GM19468 (cell line): ENCODE measurements at regions not wholly inside any gene's neighbourhood (a gene's known extent, or its start where the extent isn't known, plus 50 kb on each side); places are given as distances from the start of the nearest gene placed in this dataset.
"Not testable (repeated sequence)": the region's sequence is repeated elsewhere in the genome, so short reads cannot be mapped to it uniquely, and the experiment has no call there.

Experiments
- ATAC-seq: cut with Tn5 transposase; IDR thresholded peaks from one replicate; pipeline ENCODE4 v1.9.1; 2021; ENCODE audit warnings: mild to moderate bottlenecking, moderate library complexity, moderate number of reproducible peaks; ENCODE audit not compliant: unreplicated experiment; ENCODE audit errors: extremely low read depth

DNA sequence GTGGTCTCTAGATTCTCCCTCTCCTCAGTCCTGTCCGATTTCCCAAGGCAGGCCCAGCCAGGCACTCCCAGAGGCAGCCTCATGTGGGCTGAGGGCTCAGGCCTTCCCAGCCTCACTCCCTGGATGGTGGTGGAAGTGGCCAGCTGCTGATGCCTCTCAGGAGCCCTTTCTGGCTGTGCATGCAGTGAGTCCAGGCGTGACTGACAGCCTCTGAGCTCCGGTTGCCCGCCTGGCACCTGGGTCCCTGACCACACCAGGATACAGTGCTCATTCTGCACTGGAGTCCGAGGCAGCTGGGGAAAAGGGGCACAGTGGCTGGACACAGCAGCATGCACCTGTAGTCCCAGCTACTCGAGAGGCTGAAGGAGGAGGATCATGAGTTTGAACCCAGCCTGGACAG lies 132.6 kb downstream of the CUL2 start:
- no peak for ATAC-seq

GRCh38 chr10:34956756-34957155 lies 133.4 kb downstream of the CUL2 start:
- ATAC-seq: no peak

GRCh38 chr10:34955391-34955790 lies 134.8 kb downstream of the CUL2 start:
- ATAC-seq: no peak

GRCh38 chr10:34954142-34954541 lies 136.0 kb downstream of the CUL2 start:
- no peak for ATAC-seq

GRCh38 chr10:34951263-34951887 lies 136.3 kb upstream of the PARD3 start:
- not testable (repeated sequence) for ATAC-seq

DNA sequence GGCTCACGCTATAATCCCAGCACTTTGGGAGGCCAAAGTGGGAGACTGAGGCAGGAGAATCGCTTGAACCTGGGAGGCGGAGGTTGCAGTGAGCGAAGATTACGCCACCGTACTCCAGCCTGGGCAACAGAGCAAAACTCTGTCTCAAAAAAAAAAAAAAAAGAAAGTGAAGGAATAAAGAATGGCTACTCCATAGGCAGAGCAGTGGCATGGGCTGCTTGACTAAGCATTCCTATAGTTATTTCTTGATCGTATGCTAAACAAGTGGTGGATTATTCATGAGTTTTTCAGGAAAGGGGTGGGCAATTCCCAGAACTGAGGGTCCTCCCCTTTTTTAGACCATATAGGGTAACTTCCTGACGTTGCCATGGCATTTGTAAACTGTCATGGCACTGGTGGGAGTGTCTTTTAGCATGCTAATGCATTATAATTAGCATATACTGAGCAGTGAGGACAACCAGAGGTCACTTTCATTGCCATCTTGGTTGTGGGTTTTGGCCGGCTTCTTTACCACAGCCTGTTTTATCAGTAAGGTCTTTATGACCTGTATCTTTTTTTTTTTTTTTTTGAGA lies 130.9 kb upstream of the PARD3 start:
- ATAC-seq: not testable (repeated sequence)

DNA sequence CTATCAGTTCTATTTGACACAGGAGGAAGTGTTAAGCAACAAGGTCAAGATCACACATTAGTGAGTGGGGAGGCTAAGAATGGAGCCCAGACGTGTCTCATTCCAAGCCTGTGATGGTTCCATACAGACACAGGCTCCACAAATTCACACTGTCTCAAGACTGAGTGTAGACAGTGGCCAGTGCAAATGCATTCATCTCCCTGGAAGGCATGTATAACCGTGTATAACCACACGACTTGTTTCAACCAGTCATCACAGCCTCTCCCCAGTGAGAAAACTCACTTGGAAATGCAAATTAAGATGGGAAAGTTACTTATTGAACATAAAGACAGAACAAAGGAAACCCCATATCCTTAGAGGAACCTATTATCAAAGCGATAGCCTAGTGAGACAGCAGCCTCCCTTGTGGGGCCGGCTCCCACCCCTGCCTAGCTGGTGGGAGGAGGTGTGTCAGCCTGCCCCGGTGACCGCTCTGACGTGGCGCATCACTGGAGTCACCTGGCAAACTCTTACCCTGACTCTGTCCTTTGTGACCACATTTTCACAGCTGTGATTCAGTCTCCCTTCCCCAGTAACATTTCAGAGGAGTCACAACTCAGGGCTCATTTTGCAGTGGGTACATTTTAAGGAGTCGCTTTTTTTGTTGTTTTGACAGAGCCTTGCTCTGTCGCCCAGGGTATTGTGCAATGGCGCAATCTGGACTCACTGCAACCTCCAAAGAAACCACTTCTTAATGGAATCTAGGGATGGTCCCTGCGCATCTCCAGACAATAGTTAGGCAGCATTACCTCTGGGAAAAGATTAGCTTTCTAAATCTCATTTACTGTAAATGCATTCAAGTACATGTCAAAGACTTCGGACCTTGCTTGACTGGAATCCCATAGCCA lies 126.6 kb upstream of the PARD3 start:
- peak; percentile 26 for ATAC-seq

DNA sequence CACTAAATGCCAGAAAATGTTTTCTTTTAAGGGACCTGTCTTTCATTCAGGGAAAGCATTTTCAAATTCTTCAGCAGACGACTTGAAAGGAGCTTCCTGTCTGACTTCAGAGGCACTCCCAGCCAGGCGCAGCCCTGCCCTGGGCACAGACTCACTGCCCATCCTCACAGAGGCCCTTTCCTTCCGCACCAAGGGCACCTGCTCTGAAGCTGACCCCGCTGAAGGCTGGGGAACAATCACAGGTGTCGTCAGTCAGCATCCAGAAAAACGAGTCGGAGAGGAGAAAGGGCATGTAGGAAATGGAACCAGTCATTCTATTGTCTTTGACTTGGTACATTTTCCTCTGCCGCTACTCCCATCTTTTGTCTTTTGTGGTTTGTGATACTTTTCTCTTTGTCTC lies 125.3 kb upstream of the PARD3 start:
- no peak for ATAC-seq

- ATAC-seq: no peak
Measured at GRCh38 chr10:34938399-34938670, 123.2 kb upstream of the PARD3 start.

DNA sequence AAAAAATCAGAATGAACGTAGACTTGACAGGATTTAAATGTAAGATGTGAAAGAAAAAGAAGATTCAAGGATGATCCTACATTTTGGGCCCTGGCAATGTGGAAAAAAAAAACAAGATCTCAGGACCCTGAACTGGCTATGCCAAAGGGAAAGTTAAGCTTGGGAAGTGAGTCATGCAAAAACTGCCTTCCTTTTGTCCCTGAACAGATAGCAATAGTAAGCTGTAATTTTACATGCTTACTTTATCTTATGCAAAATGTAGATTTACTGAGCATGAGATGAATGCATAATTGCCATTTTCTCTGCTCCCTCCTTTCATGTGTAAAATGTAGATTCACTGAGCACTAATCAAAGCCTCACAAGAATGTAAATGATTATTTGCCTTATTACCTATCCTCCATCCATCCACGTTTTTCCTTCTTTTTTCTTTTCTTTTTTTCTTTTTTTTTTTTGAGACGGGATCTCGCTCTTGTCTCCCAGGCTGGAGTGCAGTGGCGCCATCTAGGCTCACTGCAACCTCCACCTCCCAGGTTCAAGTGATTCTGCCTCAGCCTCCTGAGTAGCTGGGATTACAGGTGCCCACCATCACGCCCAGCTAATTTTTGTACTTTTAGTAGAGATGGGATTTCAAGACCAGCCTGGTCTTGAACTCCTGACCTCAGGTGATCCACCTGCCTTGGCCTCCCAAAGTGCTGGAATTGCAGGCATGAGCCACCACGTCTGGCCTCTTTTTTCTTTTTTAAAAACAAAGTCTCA lies 122.7 kb upstream of the PARD3 start:
- not testable (repeated sequence) for ATAC-seq

GRCh38 chr10:34936061-34936460 lies 121.0 kb upstream of the PARD3 start:
- ATAC-seq: no peak

- no peak for ATAC-seq
Measured at GRCh38 chr10:34933676-34934075, 118.6 kb upstream of the PARD3 start.

DNA sequence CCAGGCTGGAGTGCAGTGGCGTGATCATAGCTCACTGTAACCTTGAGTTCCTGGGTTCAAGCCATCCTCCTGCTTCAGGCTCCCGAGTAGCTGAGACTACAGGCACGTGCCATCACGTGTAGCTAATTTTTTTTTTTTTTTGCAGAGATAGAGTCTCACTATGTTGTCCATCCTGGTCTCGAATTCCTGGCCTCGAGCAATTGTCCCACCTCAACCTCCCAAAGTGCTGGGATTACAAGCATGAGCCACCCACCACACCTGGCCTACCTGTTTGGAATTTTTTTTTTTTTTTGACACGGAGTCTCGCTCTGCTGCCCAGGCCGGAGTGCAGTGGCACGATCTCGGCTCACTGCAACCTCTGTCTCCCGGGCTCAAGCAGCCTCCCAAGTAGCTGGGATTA lies 117.1 kb upstream of the PARD3 start:
- no peak for ATAC-seq

- no peak for ATAC-seq
Measured at GRCh38 chr10:34931216-34931615, 116.1 kb upstream of the PARD3 start.

DNA sequence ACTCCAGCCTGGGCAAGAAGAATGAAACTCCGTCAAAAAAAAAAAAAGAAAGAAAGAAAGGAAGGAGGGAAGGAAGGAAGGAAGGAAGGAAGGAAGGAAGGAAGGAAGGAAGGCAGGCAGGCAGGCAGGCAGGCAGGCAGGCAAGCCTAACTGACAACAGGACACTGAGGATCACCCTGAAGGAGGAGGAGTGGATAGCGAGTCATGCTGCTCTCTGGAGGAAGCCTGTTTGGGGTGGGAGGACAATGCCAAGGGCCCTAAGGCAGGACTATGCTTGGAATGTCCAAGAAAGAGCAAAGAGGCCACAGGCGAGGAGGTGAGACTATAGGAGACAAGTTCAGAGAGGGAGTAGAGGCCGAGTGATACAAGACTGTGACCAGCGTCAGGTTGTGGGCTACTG lies 107.0 kb upstream of the PARD3 start:
- ATAC-seq: no peak

DNA sequence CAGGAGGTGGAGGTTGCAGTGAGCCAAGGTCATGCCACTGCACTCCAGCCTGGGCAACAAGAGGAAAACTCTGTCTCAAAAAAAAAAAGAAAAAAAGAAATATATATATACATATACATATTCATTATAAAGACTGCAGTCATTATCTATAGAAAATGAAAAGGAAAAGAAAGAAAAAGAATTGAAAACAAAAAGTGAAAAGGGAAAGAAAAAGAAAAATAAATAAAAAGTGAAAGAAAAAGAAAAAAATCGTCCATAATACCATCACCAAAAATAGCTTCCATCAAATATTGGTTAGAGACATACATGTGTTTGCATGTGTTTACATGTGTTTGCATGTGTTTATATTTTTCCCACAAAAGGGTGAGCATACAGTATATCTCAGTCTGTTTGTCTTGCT lies 105.5 kb upstream of the PARD3 start:
- no peak for ATAC-seq

DNA sequence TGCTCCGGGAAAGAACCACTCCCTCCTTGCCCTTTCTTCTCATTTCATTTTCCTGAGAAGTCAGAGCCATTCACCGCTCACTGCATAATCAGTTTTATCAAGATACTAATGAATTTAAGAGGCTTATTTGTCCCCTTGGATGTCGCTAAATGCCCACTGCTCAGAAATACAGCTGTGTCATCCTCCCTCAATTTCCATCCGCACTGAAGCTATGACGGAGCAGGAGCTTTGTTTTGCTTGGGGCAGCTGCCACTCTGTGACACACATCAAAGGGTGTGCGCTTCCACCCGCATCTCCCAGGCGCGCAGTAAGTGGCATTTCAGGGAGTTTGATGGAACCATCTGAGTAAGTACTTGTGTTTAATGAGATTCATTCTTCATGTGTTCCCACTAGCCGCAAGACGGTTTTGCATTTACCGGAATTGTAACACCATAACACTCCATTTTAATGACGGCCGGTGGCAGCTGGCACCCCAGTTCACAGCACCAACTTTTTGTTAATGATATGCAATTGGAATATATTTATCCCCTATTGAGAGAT lies 103.8 kb upstream of the PARD3 start:
- no peak for ATAC-seq

GRCh38 chr10:34918060-34918775 lies 103.1 kb upstream of the PARD3 start:
- no peak for ATAC-seq

- no peak for ATAC-seq
Measured at GRCh38 chr10:34916314-34916713, 101.2 kb upstream of the PARD3 start.

GRCh38 chr10:34912771-34913170 lies 97.7 kb upstream of the PARD3 start:
- ATAC-seq: no peak
